HG03066 (cell line): ENCODE measurements at regions not wholly inside any gene's neighbourhood (a gene's known extent, or its start where the extent isn't known, plus 50 kb on each side); places are given as distances from the start of the nearest gene placed in this dataset.
"Not testable (repeated sequence)": the region's sequence is repeated elsewhere in the genome, so short reads cannot be mapped to it uniquely, and the experiment has no call there.

Source experiments
- ATAC-seq: cut with Tn5 transposase; IDR thresholded peaks from one replicate; pipeline ENCODE4 v1.9.1; 2021; ENCODE audit warnings: low read depth; ENCODE audit not compliant: unreplicated experiment

DNA sequence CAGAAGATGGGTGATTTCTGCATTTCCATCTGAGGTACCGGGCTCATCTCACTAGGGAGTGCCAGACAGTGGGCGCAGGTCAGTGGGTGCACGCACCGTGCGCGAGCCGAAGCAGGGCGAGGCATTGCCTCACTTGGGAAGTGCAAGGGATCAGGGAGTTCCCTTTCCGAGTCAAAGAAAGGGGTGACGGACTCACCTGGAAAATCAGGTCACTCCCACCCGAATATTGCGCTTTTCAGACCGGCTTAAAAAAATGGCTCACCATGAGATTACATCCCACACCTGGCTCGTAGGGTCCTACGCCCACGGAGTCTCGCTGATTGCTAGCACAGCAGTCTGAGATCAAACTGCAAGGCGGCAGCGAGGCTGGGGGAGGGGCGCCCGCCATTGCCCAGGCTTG lies 194.0 kb downstream of the PARM1 start:
- ATAC-seq = not testable (repeated sequence)

DNA sequence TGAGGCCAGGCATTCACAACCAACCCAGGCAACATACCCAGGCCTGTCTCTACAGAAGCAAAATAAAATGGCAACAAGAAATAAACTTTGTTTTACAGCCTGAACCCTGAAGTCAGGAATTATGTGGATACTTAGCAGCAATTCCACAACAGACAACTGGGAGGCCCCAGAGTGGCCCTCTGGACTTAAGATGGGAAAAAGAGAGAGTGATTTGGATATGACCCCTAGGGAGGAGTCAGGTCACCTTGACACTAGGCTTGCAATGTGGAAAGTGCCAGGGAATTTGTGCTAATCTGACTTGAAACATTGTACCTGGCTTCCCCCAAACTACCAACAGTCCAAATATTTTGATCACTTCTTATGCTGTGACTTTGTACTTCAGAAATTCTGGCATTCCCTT lies 193.1 kb downstream of the PARM1 start:
- no peak for ATAC-seq

DNA sequence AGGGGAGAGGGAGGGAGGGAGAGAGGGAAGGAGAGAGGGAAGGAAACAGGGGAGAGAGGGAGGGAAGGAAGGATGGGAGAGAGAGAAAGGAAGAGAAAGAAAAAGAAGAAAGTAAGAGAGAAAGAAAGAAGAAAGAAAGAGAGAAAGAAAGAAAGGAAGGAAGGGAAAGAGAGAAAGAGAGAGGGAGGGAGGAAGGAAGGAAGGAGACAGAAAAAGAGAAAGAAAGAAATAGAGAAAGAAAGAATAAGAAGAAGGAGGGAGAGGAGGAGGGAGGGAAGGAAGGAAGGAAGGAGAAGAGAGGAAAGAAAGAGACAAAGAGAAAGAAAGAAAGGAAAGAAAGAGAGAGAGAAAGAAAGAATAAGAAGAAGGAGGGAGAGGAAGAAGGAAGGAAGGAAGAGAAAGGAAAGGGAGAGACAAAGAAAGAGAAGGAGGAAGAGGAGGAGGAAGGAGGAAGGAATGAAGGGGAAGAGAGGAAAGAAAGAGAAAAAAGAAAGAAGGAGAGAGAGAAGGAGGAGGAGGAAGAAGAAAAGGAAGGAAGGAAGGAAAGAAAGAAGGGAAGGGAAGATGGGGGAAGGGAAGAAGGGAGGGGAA lies 189.6 kb downstream of the PARM1 start:
- ATAC-seq = no peak

DNA sequence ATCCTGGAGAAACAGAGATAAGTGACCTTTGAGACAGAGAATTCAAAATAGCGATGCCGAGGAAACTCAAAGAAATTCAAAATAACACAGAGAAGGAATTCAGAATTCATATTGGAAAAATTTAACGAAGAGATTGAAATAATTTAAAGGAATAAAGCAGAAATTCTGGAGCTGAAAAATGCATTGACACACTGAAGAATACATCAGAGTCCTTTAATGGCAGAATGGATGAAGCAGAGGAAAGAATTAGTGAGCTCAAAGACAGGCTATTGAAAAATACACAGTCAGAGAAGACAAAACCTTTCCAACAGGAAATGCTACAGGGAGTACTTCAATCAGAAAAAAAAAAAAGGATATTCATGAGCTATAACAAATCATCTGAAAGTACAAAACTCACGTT lies 185.8 kb downstream of the PARM1 start:
- ATAC-seq = no peak

DNA sequence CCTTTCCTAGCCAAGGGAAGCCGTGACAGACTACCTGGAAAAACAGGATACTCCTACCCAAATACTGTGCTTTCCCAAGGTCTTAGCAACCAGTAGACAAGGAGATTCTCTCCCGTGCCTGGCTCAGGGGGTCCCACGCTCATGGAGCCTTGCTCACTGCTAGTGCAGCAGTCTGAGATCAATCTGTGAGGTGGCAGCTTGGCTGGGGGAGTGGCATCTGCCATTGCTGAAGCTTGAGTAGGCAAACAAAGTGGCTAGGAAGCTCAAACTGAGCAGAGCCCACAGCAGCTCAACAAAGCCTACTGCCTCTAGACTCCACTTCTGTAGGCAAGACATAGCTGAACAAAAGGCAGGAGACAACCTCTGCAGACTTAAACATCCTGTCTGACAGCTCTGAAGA lies 177.1 kb downstream of the PARM1 start:
- no peak for ATAC-seq

DNA sequence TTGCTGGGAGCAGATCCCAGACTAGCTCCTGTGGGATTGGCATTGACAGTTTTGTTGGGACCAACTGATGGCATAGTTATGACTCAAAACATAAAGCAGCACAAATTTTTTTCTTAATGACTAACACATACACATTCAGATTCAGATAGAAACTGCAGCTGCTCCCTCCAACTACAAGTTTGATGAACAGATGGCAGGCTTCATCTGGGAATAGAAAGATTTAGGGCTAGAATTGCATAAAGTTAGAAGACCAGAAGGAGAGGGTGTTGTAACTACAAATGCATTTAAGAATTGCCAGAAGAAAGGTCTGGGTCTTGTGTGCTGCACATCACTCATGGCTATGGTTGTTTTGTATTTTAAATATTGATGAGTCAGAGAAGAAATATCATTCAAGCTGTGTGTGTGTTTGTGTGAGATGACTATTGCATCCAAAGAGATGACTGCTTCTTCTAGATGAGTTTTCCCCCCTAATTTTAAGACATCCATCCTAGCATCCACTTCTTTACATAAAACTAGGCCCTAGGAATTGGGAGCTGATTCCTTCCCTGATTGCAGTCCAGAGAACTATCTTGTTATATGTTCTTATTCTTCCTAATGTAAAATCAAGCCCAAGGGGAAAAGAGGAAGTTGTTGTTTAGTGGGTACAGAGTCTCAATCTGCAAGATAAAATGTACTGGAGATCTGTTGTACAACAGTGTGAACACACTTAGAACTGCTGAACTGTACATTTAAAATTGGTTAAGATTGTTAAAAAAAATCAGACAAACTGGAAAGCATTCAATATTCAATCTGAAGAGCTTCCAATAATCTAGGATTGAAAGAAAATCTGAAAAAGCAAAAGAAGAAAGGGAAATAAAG lies 175.1 kb downstream of the PARM1 start:
- no peak for ATAC-seq

DNA sequence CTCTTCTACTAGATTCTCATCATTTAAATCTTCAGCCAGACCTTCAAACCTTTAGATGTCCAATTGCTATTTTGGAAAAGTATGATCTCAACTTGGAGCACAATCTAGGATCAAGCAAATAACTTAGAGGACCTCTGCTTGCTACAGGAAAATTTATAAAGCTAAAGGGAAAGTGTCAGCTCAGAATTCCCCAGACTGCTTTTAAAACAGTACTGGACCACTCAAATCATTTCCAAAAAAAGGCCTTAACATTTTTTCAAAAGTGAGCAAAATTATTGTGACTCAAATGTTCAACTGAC lies 169.8 kb downstream of the PARM1 start:
- ATAC-seq = no peak

DNA sequence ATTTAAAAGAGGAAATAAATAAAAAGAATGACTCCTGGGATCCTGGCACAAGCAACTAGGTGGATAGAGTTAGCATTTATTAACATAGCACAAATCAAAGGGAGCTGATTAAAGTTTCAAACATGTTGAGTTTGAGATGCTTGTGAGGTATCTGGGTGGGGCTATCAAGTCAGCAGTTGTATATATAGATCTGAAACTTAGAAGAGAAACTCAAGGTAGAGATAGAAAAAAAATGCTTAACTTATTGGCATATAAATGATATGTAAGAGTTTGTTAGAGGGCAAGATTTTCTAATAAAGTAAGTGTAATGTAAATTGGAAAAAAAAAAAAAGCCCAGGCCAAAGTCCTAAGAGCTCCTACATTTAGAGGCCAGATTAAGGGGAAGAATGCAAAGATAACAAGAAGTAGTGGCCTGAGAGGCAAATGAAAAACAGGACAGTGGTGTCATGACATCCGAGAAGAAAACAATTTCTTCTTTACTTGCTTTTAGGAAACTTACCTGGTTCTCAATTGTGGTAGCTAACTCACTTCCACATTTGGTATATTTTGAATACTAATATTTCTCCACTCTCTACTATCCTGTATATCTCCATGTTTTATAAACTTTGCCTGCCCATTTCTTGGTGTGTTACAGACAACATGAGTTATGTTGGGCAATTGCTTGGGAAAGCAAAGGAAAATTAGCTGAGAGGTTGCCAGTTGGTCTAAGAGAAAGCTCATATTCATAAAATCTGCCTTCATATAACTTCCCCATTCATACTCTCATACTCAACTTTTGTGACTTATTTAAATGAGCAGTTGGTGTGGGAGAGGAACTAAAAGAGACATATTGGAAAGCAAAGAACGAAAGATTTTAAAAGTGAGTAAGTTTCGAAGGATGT lies 169.2 kb downstream of the PARM1 start:
- ATAC-seq = peak; percentile 55
